ENCODE measurements at regions not wholly inside any gene's neighbourhood (a gene's known extent, or its start where the extent isn't known, plus 50 kb on each side); places are given as distances from the start of the nearest gene placed in this dataset.
"Not testable (repeated sequence)": the region's sequence is repeated elsewhere in the genome, so short reads cannot be mapped to it uniquely, and the experiment has no call there.

DNA sequence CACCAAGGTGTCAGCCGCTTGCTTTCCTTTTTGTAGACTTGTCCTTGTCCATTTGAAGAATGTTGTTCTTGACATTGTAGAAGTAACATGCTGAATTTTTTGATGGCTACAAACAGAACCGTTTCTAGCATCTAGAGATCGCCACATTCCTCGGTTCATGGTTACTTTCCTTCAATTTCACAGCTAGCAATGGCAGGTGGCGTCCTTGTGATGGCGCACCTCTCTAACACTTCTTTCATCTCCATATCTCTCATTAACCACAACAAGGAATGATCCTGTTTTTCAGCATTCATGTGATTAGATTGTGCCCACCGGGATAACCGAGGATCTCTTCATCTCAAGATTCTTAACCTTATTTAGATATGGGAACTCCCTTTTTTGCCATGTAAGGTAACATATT lies 2129.8 kb downstream of the NCAM2 start:
- no peaks in the 10 kb centered on the region for H3K27me3 ChIP-seq
- H3K27ac ChIP-seq, result no peak overlapping the region
- peaks cover 0 to 2% (median 0%) of the 10 kb centered on the region in 4 donors for H3K9me3 ChIP-seq
- H3K36me3 ChIP-seq, result no peaks in the 10 kb centered on the region
- no peaks in the 10 kb centered on the region for H3K4me1 ChIP-seq
- DNase-seq, result no peak
- no peak overlapping the region for H3K4me3 ChIP-seq
- TF ChIP-seq POLR2A (IDR thresholded peaks at IDR 0.05), result no peak
- TF ChIP-seq, protein P1, sequence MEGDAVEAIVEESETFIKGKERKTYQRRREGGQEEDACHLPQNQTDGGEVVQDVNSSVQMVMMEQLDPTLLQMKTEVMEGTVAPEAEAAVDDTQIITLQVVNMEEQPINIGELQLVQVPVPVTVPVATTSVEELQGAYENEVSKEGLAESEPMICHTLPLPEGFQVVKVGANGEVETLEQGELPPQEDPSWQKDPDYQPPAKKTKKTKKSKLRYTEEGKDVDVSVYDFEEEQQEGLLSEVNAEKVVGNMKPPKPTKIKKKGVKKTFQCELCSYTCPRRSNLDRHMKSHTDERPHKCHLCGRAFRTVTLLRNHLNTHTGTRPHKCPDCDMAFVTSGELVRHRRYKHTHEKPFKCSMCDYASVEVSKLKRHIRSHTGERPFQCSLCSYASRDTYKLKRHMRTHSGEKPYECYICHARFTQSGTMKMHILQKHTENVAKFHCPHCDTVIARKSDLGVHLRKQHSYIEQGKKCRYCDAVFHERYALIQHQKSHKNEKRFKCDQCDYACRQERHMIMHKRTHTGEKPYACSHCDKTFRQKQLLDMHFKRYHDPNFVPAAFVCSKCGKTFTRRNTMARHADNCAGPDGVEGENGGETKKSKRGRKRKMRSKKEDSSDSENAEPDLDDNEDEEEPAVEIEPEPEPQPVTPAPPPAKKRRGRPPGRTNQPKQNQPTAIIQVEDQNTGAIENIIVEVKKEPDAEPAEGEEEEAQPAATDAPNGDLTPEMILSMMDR (IDR thresholded peaks at IDR 0.05), result no peak

DNA sequence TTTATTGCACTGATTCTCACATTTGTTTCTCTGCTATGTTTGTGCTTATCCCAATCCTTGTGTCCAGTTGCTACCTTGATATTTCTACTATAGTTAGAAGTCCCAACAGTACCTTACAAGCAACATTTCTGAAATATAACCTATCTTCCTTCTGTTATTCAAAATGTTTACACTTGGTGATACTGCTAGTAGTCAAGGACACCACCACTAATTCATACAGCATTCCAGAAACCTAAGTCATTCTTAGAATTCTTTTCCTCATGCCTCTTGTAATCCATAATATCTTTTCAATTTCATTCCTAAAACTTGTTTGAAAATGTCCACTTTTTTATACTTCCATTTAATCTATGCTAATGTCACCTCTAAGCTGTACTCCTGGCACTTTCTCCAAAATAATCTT lies 2132.1 kb downstream of the NCAM2 start:
- Histone ChIP-seq H3K36me3 (no peaks in the 10 kb centered on the region), H3K27ac (no peak overlapping the region), H3K9me3 (peaks cover 0 to 2% (median 0%) of the 10 kb centered on the region in 4 donors), H3K4me1 (no peaks in the 10 kb centered on the region), H3K27me3 (no peaks in the 10 kb centered on the region), H3K4me3 (no peak overlapping the region)
- DNase-seq, result no peak
- TF ChIP-seq POLR2A (IDR thresholded peaks at IDR 0.05), result no peak
- TF ChIP-seq, protein P1 (IDR thresholded peaks at IDR 0.05), result no peak

DNA sequence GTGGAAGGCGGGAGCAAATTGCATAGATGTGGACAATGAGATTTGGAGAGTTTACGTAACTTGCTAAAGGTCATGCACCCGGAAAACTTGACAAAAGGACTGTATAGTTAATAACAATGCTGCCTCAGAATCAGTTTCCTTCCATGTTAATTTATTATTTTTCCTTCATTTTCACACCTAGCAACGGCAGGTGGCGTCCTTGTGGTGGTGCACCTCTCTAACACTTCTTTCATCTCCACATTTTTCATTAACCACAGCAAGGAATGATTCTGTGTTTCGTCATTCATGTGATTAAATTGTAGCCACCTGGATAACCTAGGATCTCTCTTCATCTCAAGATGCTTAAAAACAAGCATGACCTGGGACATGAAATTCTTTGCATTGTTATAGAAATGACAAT lies 2133.0 kb downstream of the NCAM2 start:
- no peak for DNase-seq
- H3K4me3 ChIP-seq, result no peak overlapping the region
- TF ChIP-seq, protein P1 (IDR thresholded peaks at IDR 0.05), result no peak
- TF ChIP-seq POLR2A (IDR thresholded peaks at IDR 0.05), result no peak

DNA sequence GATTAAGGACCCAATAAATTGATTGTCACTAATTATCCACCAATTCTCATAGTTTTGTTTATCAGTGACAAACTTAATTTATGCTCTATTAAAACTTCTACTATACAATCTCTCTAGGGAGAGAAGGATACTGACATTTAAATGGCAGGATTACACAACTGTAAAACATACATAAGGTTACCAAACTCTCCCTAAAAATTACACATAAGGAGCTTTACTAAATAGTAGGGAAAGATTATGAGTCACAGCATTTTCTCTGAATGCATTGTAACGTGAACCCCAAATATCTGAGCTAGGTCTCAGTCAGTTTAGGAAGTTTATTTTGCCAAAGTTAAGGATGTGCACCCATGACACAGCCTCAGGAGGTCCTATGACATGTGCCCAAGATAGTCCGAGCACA lies 2140.6 kb downstream of the NCAM2 start:
- DNase-seq, result no peak
- Histone ChIP-seq H3K36me3 (no peaks in the 10 kb centered on the region), H3K9me3 (peaks cover 0 to 4% (median 0%) of the 10 kb centered on the region in 4 donors), H3K4me3 (no peak overlapping the region), H3K27me3 (no peaks in the 10 kb centered on the region), H3K27ac (no peak overlapping the region), H3K4me1 (no peaks in the 10 kb centered on the region)
- TF ChIP-seq POLR2A (IDR thresholded peaks at IDR 0.05), result no peak
- TF ChIP-seq, protein P1 (IDR thresholded peaks at IDR 0.05), result no peak

More for the DNA sequence above, 2133.0 kb downstream of the NCAM2 start:
- Histone ChIP-seq H3K36me3 (no peaks in the 10 kb centered on the region), H3K9me3 (peaks cover 0 to 4% (median 0%) of the 10 kb centered on the region in 4 donors), H3K27me3 (no peaks in the 10 kb centered on the region), H3K4me1 (no peaks in the 10 kb centered on the region), H3K27ac (no peak overlapping the region)

DNA sequence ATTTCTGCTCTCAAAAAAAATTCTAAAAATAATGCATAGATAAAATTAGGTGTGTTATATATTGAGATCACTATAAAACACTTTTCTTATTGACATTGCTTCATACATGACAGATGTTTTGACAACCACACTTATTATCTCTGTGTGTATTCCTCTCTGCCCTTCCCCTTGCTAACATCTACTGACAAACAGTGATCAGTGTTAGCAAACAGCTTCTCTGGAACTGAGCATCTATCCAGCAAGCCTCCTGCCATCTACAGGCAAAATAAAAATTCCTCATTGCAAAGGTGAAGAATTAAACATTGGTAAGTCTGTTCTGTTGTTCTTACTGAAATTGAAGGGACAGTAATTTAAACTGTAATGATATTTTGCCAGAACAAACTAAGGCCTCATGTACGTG lies 2153.9 kb downstream of the NCAM2 start:
- H3K9me3 ChIP-seq, result no peaks in the 10 kb centered on the region
- no peaks in the 10 kb centered on the region for H3K36me3 ChIP-seq
- no peak for DNase-seq
- H3K27ac ChIP-seq, result no peak overlapping the region
- no peaks in the 10 kb centered on the region for H3K4me1 ChIP-seq
- H3K4me3 ChIP-seq, result no peak overlapping the region
- TF ChIP-seq POLR2A (IDR thresholded peaks at IDR 0.05), result no peak
- TF ChIP-seq, protein P1 (IDR thresholded peaks at IDR 0.05), result no peak
- no peaks in the 10 kb centered on the region for H3K27me3 ChIP-seq

DNA sequence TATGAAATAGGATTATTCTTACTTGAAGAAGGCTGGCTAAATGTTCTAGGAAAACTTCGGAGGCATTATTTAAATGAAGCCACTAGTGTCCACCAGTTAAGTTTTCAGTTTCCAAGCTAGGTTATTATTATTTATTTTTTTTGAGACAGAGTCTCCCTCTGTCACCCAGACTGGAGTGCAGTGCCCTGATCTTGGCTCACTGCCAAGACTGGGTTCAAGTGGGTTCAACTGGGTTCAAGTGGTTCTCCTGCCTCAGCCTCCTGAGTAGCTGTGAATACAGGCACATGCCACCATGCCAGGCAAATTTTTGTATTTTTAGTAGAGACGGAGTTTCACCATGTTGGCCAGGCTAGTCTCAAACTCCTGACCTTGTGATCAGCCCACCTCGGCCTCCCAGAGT lies 2155.6 kb downstream of the NCAM2 start:
- H3K27ac ChIP-seq, H3K4me3 ChIP-seq: not testable (repeated sequence)

More for the DNA sequence above, 2155.6 kb downstream of the NCAM2 start:
- H3K9me3 ChIP-seq, H3K27me3 ChIP-seq, H3K4me1 ChIP-seq, DNase-seq, H3K36me3 ChIP-seq: not testable (repeated sequence)

All from Peyer's patch (tissue), 4 donors.